Stimulated activated CD8-positive, alpha-beta memory T cell treated with anti-CD3 and anti-CD28 coated beads, Interleukin-7, amount 100 ng/mL, for 24 hours (primary cell): ENCODE measurements at regions not wholly inside any gene's neighbourhood (a gene's known extent, or its start where the extent isn't known, plus 50 kb on each side); places are given as distances from the start of the nearest gene placed in this dataset.
"Not testable (repeated sequence)": the region's sequence is repeated elsewhere in the genome, so short reads cannot be mapped to it uniquely, and the experiment has no call there.

Source experiments
- DNase-seq: peaks from one replicate; pipeline ENCODE4 v3.0.0-alpha.2; 2020; ENCODE audit warnings: low read depth

- DNase-seq: no peak
Measured at GRCh38 chr3:178205740-178206139, 330.5 kb upstream of the KCNMB2 start.

DNA sequence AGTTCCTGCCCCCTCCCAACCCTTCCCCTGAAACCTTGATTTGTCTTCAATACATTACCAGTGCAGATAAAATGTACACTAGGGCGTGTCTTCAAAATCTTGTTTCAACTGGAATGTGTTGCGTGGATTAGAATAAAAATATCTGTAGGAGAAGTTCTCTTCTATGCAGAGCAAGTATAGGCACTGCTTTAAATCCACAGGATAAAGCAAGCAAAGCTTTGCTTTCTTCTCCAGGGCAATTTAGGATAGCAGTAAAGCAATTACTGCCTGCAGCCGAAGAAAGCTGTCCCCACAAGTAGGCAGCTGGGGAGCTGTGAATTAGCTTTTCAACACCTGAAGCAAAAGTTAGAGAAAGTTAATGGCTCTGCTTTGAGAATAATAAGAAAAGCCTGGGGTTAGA is 329.7 kb upstream of the KCNMB2 start:
- no peak for DNase-seq

GRCh38 chr3:178207161-178207560 is 329.1 kb upstream of the KCNMB2 start:
- DNase-seq: not testable (repeated sequence)

- not testable (repeated sequence) for DNase-seq
Measured at GRCh38 chr3:178207627-178208026, 328.6 kb upstream of the KCNMB2 start.

- not testable (repeated sequence) for DNase-seq
Measured at GRCh38 chr3:178209116-178209515, 327.1 kb upstream of the KCNMB2 start.

DNA sequence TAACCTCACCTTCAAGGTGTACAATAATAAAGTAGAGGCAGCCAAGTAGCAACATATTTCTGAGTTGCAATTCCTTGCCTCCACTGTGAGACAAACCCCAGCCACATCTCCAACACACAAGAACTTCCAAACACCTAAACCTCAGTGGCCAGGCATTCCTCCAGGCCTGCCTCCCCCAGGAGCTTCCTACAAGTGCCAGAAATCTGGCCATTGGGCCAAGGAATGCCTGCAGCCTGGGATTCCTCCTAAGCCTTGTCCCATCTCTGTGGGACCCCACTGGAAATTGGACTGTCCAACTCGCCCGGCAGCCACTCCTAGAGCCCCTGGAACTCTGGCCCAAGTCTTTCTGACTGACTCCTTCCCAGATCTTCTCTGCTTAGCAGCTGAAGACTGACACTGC is 326.6 kb upstream of the KCNMB2 start:
- DNase-seq: not testable (repeated sequence)

GRCh38 chr3:178211086-178211485 is 325.1 kb upstream of the KCNMB2 start:
- DNase-seq: not testable (repeated sequence)

DNA sequence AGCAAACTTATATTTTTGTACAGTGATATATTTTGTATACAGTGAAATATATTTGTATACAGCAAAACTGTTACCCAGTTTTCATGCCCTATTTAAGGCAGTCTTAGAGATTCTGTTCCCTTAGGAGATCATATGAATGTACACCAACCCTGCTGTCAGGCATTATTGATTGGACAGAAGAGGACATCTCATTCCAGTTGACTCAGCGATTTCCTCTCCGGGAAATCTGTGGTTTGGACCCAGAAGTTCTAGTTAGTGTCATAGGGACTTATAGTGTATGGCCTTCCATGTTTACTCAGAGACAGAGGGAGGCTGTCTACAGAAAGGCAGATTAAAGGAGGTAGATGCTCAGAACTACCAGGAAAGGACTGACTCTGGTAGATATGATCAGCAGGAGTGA is 318.8 kb upstream of the KCNMB2 start:
- no peak for DNase-seq

- DNase-seq: no peak
Measured at GRCh38 chr3:178218231-178218630, 318.0 kb upstream of the KCNMB2 start.

DNA sequence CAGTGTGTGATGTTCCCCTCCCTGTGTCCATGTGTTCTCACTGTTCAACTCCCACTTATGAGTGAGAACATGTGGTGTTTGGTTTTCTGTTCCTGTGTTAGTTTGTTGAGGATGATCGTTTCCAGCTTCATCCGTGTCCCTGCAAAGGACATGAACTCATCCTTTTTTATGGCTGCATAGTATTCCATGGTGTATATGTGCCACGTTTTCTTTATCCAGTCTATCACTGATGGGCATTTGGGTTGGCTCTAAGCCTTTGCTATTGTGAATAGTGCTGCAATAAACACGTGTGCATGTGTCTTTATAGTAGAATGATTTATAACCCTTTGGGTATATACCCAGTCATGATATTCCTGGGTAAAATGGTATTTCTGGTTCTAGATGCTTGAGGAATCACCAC is 316.6 kb upstream of the KCNMB2 start:
- not testable (repeated sequence) for DNase-seq

GRCh38 chr3:178223876-178224275 is 312.4 kb upstream of the KCNMB2 start:
- no peak for DNase-seq

DNA sequence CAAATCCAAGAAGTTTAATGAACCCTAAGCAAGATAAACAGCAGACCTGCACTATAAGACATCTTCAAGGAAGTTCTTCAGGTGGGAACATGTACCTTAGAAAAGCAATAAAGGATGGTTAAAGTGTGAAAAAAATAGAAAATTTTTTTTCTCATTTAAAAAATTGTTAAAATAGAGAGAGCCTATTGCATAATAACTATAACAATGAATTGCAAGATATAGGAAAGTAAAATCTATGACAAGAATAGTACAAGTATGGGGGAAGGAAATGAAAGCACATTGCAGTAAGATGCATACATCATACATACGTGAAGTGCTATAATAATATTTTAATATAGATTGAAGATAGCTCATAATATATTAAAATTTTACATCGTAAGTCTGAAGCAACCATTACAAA is 310.1 kb upstream of the KCNMB2 start:
- no peak for DNase-seq

DNA sequence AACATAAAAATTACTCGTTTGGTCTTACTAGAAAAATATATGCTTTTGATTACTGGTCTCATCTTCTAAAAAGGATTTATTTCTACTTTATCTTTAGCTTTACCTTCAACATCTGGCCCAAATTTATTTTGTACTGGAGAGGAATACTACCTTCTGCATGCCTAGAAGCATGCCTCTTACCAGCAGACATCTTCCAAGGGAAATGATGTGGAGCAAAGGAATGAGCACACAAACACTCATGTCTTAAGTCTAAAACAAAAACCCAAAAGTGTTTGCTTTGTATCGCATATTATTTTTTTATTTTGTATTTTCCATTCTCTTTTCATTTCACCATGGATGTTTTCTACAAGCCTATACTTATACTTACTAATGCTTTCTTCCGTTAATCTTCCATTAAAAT is 304.6 kb upstream of the KCNMB2 start:
- DNase-seq: no peak

DNA sequence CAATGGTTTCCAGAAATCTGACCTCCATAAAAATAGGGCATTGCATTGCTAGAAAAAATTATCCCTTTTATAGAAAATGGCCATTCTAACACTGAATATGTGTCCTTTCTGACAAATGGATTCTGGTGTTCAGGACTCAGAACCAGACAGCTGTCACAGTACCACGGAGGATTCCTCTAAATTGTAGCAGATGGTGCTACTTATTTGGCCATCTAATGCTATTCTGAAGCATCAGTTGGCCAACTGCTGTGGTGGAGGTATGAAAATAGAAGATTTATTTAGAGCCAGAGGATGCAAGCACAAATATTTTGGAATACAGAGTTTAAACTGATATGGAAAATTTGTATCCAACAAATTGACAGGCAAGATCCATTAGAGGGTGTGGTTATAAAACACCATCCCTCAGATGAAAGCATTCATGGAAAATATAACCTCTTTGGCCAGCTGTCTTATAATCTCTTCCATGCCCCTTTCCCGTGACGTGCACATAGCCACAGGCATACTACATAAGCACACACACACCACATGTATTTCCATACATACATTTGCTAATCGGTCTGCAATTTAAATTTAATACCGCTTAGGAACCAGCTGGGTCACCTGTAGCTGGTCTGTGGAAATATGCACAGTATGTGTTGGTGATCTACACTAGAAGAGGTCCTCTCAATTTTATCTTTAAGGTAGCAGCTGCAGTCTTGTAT is 302.7 kb upstream of the KCNMB2 start:
- DNase-seq: no peak

- no peak for DNase-seq
Measured at GRCh38 chr3:178236555-178237277, 299.5 kb upstream of the KCNMB2 start.

DNA sequence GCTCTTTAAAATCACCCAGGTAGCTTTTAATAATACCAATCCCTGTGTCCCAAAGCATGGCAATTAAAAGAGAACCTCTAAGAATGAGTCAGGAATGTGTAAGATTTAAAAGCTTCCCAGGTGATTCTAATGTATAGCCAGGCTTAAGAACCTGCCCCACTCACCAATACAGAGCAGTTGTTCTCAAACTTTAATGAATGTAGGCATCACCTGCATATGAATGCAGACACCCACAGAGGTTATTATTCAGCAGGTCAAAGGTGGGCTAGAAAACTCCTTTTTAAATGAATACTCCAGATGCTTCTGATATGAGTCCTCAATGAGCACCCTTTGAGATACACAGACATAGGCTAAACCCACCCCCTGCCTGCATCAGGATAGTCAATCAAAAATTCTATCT is 298.1 kb upstream of the KCNMB2 start:
- no peak for DNase-seq

DNA sequence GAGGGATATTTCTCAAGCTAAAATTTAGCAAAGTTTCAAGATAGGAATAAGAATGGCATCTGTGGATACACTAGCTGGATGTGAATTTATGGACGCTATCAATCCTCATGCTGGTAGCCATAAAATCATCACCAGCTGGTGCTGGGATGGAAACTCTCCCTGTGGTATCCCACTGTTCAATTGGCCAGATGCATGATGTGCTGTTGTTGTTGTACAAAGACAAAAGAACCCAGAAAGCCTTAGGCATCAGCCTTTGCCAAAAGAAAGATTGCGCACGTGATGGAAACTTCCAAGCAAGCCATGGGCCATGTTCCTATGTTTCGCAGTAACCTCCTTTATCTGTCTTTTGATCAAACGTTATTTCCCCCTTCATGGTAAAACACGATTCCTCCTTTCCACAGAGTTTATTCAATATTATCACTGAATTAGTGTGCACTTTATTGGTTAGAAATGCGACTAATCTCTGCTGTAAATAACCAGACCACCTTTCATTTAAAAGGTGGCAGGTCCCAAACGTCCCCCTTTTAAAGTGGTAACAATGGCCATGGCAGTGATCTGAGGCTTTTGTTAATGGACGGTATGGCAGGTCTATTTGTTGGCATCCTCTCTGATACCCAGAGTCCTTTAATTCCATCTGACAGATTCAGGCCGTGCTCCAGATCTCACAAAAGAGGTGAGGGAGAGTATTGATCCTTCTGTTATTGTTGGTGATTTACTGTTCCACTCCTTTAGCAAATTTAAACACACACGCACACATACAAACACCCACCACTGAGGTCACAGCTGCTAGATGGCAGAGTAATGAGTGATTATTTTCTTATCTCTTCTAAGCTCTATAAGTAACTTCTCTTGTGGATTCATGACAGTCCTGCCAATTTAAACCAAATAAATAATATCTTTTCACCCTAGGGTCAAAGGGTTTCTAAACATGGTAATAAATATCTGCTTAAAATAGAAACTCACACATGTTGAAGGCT is 291.2 kb upstream of the KCNMB2 start:
- no peak for DNase-seq

DNA sequence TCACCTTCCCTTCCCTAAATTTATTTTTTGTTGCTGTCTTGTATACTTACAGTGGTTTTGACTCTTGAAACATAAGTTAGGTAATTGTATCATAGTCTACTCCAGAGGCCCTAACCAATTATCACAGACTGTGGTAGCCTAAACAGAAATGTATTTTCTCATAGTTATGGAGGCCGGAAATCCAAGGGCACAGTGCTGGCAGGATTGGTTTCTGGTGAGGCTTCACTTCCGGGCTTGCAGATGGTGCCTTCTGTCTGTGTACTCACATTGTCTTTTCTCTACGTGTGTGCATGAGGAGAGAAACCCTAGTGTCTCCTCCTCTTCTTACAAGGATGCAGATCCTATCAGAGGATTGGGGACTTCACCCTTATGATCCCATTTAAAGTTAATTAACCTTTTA is 290.2 kb upstream of the KCNMB2 start:
- no peak for DNase-seq

DNA sequence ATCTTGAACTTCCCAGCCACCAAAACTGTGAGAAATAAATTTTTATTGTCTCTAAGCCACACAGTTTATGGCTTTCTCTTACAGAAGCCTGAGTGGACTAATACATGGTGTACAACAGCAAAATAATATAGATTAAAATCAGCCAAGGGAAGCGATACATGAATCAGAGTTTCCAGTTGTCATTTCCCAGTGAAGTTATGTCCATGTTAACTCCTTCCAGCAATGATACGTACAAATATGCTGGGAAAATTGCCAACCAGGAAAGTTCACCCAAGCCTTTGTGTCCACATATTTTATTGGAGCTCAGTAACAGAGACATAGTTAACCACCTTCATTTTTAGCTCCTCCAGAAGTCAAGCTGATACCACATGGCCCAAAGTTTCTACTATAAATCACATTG is 280.9 kb upstream of the KCNMB2 start:
- no peak for DNase-seq

- no peak for DNase-seq
Measured at GRCh38 chr3:178257491-178257890, 278.7 kb upstream of the KCNMB2 start.

- no peak for DNase-seq
Measured at GRCh38 chr3:178258121-178258520, 278.1 kb upstream of the KCNMB2 start.

GRCh38 chr3:178259703-178260102 is 276.5 kb upstream of the KCNMB2 start:
- DNase-seq: no peak
